ENCODE measurements at regions not wholly inside any gene's neighbourhood (a gene's known extent, or its start where the extent isn't known, plus 50 kb on each side); places are given as distances from the start of the nearest gene placed in this dataset.

DNA sequence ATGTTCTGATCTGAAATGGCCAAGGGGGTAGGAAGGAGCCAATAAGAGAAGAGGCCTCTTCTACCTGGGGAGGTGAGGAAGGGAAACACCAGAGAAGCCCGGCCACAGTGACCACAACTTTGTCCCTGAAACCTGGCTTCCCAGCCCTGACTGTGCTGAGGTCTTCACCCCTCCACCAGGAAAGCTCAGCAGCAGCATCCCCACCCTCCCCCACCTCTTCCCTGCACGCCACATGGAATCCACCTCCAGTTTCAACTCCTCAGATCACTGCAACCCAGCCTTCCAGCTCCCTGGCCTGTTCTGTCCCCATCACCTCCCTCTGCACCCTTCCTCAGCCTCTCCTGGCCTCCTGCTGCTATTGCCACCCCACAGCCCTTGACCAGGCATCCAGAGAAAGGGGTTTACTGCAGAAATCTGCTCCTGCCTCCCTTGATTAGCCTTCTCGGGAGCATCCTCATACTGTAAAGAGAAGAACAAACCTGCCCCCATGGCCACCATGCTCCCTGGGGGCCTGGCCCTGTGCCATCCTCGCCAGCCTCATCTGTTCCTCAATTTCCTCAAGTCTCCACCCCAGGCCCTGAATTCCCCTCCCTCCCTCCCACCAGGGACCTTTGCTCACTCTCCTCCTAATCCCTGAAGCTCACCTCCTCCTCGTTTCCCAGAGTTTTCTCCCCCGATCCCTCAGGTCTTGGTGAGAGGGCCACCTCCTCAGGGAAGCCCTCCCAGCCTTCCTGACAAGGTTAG is 450.9 kb downstream of the MATN1 start:
- DNase-seq (ENCODE audit: low spot score) = no peak

DNA sequence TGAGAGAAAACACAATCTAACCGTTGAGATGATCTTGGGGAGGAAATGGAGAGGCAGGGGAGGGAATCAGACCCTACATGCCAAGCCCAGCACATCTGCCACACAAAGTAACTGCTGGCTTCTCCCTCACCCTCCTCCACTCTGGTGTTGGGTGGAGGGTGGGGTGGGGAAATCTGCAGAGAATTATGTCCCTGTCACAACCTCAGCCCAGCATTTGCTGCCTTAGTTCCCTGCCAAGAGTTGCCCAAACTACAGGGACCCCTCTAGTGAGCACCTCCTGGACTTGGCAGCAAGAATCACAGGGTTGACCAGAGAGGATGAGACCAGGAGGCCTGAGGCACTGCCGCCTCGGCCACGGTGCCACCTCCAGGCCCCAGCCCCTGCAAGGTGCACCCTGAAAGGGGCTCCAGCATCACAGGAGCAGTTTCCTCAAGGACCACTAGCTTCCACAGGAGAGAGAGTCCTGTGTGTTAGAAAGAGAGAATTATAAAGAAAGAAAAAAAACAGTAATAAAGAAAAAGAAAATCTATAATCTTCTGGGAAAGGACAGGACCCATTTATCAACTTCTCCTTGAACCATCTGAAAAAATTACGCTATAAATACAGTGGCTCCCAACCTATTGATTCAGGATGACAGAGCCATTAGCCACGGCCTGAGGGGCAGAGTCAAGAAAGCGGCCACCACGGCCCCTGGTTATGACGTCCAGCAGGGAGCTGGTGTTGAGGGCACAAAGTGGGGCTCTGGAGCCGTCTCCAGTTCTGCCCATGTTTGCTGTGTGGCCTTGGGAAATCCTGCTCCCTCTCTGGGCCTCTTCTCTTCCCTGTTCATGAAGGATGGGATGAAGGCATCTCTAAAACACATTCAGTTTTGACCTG is 451.7 kb downstream of the MATN1 start:
- no peak for DNase-seq (ENCODE audit: low spot score)

DNA sequence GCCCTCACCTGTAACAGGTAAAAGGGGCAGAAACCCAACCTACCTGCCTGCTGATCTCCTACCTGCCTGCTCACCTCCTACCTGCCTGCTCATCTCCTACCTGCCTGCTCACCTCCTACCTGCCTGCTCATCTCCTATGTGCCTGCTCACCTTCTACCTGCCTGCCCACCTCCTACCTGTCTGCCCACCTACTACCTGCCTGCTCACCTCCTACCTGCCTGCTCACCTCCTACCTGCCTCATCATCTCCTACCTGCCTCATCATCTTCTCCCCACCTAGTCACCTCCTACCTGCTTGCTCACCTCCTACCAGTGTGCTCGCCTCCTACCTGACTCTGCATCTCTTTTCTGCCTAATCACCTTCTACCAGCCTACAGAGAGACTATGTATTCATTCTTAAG is 452.9 kb downstream of the MATN1 start:
- no peak for DNase-seq (ENCODE audit: low spot score)

DNA sequence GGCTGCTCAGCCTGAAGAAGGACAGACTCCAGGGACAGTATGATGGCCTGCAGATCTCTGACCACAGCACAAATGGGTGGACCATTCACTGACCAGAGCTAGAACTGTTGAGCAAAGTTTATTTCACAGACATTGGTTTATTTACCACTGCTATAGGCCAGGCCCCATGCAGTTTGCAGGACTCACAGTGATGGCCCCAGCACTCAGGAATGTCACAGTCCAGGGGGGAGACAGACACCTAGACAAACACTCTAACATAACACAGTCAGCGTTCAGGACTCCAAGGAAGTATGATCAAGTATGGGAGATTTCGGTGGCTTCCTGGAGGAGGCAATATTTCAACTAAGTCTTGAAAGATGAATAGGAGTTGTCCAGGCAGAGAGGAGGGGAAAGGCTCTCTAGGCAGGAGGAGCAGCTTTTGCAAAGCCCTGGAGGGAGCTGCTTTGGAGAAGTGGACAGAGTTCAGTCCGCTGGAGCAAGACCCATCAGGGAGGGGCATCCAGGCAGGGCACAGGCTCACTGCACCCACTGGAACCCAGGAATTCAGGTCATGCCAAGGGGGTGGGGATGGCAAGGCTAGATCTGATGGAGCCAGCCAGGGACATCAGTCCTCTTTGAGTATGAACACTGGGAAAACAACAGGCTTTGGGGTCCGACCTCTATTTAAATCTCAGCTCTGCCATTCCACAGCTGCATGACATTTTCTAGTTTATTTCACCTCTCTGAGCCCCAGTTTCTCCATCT is 454.3 kb downstream of the MATN1 start:
- no peak for DNase-seq (ENCODE audit: low spot score)

DNA sequence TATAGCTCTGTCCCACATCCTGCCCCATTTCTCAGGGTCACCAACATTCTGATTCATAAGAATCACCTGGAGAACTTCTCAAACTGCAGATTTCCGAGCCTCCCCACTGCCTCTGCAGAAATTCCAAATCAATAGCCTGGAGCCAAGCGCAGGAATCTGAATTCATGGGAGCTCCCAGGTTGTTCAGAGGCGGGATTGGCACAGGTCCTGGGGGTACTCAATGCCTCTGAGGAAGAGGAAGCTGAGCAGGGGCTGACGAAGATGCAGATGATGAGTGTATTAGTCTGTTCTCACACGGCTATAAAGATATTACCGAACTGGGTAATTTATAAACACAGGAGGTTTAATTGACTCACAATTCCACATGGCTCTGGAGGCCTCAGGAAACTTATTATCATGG is 455.5 kb downstream of the MATN1 start:
- no peak for DNase-seq (ENCODE audit: low spot score)

DNA sequence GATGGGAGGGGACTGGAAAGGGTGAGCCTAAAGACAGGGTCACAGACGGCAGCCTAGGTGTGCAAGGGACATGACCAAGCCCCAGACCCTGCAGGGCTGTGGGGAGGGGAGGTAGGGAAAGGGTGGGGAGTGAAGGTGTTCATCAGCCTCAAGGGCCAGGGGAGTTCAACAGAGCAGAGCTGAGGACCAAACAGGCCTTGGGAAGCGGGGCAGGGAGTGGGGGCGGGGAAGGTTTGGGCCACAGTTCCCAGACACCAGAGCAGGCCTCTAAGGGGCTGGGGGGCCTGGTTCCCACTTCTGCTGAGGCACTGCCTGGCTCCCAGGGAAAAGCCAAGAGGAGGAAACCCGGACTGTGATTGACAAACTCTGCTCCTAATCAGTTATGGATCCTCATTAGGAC is 456.3 kb downstream of the MATN1 start:
- DNase-seq (ENCODE audit: low spot score) = no peak

DNA sequence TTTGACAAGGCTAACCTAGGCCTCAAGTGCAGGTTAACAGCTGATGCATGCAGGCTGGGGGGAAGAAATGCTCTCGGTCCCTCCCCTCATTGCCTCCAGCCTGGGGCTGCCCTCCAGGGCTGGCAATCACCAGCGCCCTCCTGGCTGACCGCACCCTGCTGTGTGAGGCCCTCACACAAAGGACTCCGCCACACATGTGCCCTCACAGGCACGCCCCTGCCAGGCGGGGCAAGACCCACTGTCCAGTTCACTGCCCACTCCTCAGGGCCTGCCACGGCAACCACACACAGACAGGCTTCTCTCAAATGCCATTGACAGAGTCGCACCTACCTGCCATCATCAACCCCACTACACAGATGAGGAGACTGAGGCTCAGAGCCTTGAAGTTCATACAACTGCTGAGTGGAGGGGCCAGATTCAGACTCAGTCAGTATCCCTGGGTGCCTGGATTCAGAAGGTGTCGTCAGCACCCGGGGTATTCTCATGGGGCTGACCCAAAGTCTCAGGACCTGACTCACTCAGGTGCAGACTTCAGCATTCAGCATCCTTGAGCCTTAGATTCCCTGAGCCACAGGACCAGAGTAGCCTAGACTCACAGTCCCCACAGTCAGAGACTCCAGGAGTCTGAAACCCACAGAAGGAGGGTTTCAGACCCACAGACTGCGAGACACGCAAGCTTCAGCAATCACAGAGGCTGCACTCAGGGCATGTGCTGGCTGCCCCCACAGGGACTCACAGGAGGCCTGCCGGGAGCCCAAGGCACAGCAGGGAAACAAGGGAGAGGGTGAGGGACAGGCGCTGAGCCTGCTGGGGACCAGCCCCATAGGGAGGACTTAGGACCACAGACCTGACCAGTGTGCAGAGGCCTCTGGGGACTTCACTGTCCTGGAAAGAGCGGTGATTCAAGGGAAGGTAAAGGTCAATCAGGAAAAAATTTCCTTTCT is 458.0 kb downstream of the MATN1 start:
- DNase-seq (ENCODE audit: low spot score) = no peak

DNA sequence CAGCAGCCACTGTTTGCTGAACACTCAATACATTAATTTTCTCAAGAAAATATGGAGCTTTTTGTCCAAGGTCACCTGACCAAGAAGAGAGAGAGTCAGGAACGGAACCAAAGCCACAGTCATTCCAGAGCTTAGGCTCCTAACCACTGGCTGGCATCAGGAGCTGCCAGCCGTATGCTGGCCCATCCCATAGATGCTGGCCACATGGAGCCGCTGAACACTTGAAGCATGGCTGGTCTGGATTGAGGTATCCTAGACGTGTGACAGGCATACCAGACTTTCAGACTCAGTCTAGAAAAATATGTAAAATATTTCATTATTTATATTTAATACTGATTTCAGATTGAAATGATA is 458.7 kb downstream of the MATN1 start:
- DNase-seq (ENCODE audit: low spot score) = no peak

DNA sequence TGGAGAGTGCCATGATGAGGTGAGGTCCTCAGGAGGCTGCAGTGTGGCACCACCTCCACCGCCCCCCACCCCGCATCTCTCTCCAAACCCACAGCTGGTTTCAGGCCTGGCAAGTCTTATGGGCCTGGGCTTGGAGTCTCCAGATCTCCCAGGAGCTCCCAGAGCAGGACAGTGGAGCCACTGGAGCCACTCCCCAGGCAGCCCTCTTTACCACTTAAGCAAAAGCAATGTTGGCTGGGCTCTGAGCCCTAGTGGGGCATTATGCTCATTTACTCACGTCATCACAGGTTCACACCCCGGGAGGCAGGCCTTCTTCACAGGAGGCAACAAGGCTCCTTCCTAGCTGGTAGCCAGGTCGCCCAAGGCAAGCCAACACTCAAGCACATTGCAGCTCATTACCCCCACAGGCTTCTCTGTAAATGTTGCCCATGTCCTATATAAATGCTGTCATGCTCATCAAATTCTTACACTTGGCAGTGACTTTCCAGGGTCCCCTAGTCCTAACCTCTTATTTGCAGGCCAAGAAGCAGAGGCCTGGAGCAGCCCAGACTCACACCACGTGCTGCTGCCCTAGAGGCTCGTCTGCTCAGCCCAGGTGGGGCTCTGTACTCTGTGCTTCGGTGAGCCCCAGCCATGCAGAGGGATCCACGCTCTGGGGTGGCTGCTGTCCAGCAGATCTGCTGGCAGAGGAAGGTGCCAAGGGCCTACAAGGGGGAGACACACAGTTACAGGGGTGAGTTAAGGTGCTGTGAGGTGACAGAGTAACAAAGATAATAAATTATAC is 459.3 kb downstream of the MATN1 start:
- no peak for DNase-seq (ENCODE audit: low spot score)

DNA sequence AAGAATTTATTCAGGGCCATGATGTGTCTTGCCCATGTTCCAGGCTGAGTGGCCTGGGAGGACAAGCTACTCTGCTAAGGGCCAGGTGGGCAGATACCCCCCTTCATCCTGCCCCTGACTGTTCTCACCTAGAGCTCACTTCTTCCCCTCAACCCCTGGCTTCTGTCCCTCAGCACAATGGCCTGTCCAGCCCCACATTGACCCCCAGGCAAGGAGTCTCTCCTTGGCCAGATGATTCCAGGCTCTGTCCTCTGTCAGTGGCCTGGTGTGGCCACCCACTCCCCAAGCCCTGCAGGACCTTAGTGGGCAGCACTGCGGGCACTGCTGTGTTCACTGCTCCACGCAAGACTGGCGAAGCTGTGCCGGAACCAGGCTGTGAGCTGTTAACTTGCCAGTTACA is 460.0 kb downstream of the MATN1 start:
- no peak for DNase-seq (ENCODE audit: low spot score)

DNA sequence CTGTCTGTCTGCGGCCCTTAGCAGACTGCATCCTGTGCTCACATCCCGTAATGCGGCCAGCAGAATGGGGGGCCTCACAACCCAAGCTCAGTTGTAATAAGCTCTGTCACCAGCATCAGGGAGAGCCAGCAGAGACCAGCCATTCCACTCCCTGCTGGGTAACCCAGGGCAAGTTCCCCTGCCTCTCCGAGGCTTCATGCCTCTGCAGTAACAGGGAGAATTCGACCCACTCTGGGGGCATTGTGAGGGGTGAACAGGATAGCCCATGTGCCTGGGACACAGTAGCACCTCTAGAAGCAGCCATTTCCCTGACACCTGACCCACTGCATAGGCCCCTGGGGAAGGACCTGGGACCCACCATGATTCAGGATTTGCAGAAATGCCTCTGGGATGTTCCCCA is 461.2 kb downstream of the MATN1 start:
- DNase-seq (ENCODE audit: low spot score) = no peak

DNA sequence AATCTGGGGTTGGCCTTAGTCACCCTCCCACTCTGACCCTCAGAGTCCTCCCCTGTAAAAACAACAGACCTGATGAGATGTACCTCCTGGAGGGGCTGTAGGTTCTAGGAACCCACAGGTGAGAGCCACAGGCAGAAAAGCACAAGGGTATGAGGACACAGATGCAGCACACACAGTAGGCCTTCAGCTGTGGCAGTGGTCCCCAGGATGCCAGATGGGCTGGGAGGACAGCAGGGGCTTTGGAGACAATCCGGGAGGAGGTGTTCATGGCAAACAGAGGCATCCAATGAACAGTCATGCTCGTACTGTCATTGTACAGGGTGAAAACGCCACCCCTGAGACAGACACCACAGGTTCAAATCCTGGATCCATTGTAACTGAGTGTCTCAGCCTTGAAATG is 463.1 kb downstream of the MATN1 start:
- no peak for DNase-seq (ENCODE audit: low spot score)

DNA sequence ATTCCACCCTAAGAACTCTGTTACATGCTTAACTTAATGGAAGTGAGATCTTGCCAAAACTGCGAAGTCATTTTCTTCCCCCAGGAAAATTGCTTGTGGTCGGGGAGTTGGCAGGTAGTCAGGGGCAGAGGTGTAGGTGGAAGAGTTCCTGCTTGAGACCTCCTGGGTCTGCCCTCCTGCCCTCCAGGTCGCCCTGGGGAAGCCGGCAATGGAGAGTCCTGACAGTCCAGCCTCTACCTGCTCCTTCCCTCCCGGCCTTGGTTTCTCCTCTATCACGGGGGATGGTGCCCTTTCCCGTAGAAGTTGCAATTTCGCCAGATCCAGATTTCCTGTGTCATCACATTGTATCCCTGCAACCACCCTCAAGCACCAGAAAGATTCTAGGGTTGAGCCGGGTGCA is 463.8 kb downstream of the MATN1 start:
- DNase-seq (ENCODE audit: low spot score) = no peak

DNA sequence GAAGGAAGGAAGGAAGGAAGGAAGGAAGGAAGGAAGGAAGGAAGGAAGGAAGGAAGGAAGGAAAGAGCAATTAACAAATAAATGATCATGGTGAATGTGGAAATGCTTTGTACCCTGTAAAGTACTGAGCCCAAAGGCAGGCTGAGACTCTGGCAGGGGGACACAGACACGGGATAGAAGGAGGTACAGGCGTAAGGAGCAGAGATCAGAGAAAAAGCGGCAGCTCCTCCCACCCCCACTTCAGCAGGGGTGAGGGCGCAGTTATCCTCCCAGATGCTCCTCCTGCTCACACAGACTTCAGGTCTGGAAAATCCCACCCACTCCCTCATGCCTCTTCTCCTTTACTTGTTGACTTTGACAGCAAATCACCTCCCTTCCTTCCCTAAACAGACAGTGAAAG is 464.5 kb downstream of the MATN1 start:
- no peak for DNase-seq (ENCODE audit: low spot score)

DNA sequence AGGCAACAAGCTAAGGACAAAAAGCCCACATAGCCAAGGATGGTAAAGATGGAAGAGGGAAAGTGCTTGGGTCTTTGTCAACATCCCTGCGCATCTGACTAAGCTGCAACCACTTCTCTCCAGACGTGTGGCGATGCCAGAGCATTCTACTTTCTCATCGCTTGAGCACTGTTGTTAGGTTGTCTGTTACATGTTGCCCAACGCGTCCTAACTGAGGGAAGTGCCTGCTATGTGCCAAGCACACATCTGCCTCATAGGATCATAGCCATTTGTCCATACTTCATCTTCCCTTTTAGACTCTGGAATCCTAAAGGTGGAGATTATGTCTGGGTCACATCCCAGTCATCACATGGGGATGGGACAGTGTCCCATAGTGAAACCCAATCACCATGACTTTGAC is 464.9 kb downstream of the MATN1 start:
- DNase-seq (ENCODE audit: low spot score) = no peak

DNA sequence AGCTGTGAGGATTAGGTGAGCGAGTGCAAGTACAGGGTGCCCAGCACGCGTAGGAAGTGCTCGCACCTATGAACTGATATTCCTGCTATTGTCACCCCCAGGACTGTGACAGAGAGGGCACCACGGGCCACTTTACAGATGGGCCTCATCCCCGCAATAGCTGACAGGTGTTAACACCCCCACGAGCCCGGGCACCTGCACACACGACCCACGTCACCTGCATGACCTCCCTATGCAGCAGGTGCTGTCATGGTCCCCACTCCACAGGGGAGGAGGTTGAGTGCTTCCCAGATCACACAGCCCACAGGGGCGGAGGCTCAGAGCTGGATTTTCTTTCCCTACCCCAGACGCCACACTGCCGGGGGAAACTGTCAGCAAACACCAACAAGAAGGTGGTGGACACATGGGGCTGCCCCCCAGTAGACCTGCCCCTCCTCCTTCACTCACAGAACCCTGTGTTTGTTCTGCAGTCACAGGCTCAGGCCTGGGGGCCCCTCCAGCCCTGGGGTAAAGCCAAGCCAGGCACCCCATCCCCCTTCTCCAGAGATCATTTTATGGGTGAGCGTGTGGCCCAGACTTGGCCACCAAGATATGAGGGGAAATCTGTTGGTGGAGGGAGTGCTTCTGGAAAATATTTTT is 465.5 kb downstream of the MATN1 start:
- DNase-seq (ENCODE audit: low spot score) = no peak

DNA sequence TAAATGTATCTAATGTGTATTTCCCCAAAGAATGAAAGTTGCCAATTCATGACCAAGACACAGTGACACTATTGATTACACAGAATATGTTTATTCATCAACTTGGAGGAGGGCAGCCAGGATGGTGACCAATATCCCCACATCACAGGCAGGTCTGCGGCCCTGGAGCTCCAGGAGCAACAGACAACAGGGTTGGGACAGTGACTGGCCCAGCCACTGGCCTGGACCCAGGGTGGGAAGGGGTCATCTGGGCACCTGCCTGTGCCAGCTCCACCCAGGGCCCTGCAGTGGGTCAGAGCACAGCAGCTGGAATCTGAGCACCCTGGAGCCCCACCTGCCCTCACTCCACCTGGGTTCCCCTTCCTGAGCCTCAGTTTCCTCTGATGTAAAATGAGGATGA is 466.1 kb downstream of the MATN1 start:
- no peak for DNase-seq (ENCODE audit: low spot score)

DNA sequence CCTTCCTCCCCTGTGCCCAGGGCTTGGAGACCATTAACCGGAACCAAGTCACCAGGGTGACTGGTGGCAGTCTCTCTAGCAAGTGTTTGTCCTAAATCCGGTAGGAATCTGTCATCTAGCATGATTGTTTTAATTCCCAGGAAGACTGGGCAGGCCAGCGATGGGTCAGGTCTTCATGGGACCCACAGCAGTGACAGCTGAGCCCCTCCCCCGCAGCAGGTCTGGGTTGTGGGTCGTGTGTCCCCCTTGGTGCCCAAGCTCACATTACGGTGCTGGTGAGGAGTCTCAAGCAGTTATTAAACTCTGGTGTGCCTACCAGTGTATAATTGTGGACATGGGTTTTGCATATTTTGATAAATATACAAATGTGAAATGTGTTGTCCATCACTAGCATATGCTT is 466.5 kb downstream of the MATN1 start:
- DNase-seq (ENCODE audit: low spot score) = no peak

DNA sequence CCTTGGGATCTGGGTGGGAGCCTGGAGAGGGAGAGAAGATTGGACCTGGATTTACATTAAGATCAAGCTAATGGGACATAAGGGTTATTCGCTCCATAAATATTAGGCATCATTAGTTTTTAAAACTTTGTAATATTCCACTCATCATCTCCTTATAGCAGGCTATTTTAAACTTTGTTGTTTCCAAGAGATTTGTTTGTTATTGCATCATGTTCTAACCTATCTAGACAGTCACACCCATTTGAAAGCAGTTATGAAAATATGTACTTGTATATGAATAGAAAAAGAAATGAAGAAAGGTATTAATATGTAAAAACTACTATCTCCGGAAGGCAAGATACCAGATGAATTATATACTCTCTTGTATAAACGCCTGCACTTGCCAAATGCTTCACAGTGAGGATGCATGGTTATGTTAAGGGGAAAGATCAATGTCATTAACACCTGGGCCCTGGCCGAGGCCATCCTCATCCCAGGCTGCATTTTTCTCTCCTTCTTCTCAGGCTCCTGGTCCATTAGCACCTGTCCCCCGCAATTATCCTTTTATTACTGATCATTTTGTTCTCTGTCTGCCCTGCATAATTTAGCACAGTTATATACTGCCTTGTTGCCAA is 468.2 kb downstream of the MATN1 start:
- no peak for DNase-seq (ENCODE audit: low spot score)

Measured in umbilical cord (tissue), 1 donor.